Effector memory CD8-positive, alpha-beta T cell (primary cell): ENCODE measurements at regions not wholly inside any gene's neighbourhood (a gene's known extent, or its start where the extent isn't known, plus 50 kb on each side); places are given as distances from the start of the nearest gene placed in this dataset.
"Not testable (repeated sequence)": the region's sequence is repeated elsewhere in the genome, so short reads cannot be mapped to it uniquely, and the experiment has no call there.

Source experiments
- ATAC-seq: fragments of 150-1000 bp; cut with Tn5 transposase; replicated peaks from 2 replicates; pipeline ENCODE4 v1.10.0; 2021; ENCODE audit warnings: mild to moderate bottlenecking, moderate library complexity
- DNase-seq, 3 experiments: peaks; one replicate each; pipeline ENCODE4 v3.0.0; 2021
- H3K27ac Mint-ChIP-seq, 2 donors: one replicate each; pipeline ENCODE4 v1.8.0; 2022; ENCODE audit warnings: mild to moderate bottlenecking in 2 of 2, mixed read lengths in 2 of 2, moderate library complexity in 2 of 2
- H3K27me3 Mint-ChIP-seq, 2 donors: one replicate each; pipeline ENCODE4 v1.8.0; 2022; ENCODE audit warnings: mixed read lengths in 2 of 2
- H3K36me3 Mint-ChIP-seq: one replicate; pipeline ENCODE4 v1.8.0; 2022; ENCODE audit warnings: mild to moderate bottlenecking, moderate library complexity, mixed read lengths; ENCODE audit not compliant: insufficient read depth
- H3K4me1 Mint-ChIP-seq, 2 donors: one replicate each; pipeline ENCODE4 v1.8.0; 2022; ENCODE audit warnings: low read depth in 2 of 2, mixed read lengths in 2 of 2
- H3K4me3 Mint-ChIP-seq, 2 donors: one replicate each; pipeline ENCODE4 v1.8.0; 2022; ENCODE audit warnings: mild to moderate bottlenecking in 2 of 2, mixed read lengths in 2 of 2, moderate library complexity in 2 of 2
- H3K9me3 Mint-ChIP-seq, 2 donors: one replicate each; pipeline ENCODE4 v1.8.0; 2022; ENCODE audit warnings: mixed read lengths in 2 of 2

DNA sequence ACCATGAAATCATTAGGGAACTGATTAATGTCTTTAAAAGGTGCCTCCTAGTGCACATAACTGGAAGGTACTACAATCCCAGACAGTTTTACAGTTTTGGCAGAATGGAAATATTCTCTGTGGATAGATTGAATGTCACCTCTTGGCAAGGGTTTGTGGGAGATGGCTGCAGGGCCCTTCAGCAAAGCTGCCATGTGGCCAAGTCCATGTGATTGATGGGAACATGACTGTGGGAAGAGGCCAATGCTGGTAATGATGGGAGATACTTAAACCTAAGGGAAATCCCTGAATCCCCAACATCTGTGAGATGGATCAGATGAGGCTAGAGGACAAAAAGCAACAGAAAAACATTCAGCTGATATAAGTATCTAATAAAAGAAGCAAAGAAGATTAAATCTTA lies 493.7 kb downstream of the MAGEE1 start:
- no peaks in the 10 kb centered on the region for H3K27me3 Mint-ChIP-seq
- no peak overlapping the region for H3K4me3 Mint-ChIP-seq
- no peak overlapping the region for H3K27ac Mint-ChIP-seq
- H3K36me3 Mint-ChIP-seq, result no peaks in the 10 kb centered on the region
- ATAC-seq, result no peak
- DNase-seq, result no peak
- H3K4me1 Mint-ChIP-seq, result no peaks in the 10 kb centered on the region
- H3K9me3 Mint-ChIP-seq, result no peaks in the 10 kb centered on the region

DNA sequence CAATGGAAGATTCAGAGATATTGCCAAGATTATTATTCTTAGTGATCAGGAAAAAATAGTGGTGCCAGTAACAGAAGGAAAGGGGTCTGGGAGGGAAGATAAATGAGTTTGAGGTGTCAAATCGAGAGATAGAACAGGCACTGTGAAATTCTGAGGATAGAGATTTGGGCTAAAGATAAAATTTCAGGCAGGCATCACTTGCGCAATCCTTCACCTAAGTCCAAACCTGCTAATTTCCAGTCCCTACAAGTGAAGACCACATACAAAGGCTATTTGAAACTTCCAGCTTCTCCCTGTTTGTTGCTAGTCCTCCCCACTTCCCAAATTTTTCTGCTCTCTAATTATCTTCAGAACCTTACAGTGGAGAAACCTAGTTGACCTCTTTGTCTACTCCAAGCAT lies 494.6 kb downstream of the MAGEE1 start:
- no peak for ATAC-seq
- no peaks in the 10 kb centered on the region for H3K4me1 Mint-ChIP-seq
- no peak overlapping the region for H3K4me3 Mint-ChIP-seq
- no peak overlapping the region for H3K27ac Mint-ChIP-seq
- H3K36me3 Mint-ChIP-seq, result no peaks in the 10 kb centered on the region
- no peaks in the 10 kb centered on the region for H3K27me3 Mint-ChIP-seq
- DNase-seq, result no peak
- peaks cover 0 to 3% of the 10 kb centered on the region in 2 donors for H3K9me3 Mint-ChIP-seq

DNA sequence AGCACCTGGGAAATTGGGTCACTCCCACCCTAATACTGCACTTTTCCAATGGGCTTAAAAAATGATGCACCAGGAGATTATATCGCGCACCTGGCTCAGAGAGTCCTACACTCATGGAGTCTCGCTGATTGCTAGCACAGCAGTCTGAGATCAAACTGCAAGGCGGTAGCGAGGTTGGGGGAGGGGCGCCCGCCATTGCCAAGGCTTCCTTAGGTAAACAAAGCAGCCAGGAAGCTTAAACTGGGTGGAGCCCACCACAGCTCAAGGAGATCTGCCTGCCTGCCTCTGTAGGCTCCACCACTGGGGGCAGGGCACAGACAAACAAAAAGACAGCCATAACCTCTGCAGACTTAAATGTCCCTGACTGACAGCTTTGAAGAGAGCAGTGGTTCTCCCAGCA lies 497.1 kb downstream of the MAGEE1 start:
- H3K36me3 Mint-ChIP-seq, H3K27ac Mint-ChIP-seq, ATAC-seq, H3K9me3 Mint-ChIP-seq, H3K27me3 Mint-ChIP-seq, H3K4me3 Mint-ChIP-seq, H3K4me1 Mint-ChIP-seq, DNase-seq: not testable (repeated sequence)

GRCh38 chrX:76931518-76931917 lies 504.0 kb downstream of the MAGEE1 start:
- peaks cover 0 to 8% of the 10 kb centered on the region in 2 donors for H3K9me3 Mint-ChIP-seq
- H3K27me3 Mint-ChIP-seq, result no peaks in the 10 kb centered on the region
- no peak overlapping the region for H3K4me3 Mint-ChIP-seq
- no peak overlapping the region for H3K27ac Mint-ChIP-seq
- no peaks in the 10 kb centered on the region for H3K4me1 Mint-ChIP-seq
- H3K36me3 Mint-ChIP-seq, result no peaks in the 10 kb centered on the region
- DNase-seq (no peak), ATAC-seq (no peak)

DNA sequence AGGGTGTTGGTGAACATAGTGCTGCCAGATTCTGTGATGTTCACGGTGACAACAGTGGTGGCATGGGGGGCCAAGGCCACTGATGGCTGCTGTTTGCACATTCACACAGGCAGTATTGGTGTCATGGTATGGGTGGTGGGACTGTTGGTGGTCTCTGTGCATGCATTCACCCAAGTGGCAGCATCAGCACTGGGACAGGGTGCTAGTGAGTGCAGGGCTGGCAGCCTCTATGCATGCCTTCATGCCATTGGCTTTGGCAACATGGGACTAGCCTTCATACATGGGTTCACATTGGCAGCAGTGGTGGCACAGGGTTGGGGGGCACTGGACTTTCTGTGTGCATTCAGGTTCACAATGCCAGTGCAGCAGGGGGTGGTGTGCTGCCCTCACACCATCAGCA lies 489.7 kb upstream of the FGF16 start:
- no peak overlapping the region for H3K4me3 Mint-ChIP-seq
- no peak for ATAC-seq

GRCh38 chrX:76971393-76972376 lies 475.5 kb upstream of the FGF16 start:
- no peak for ATAC-seq
- no peak overlapping the region for H3K27ac Mint-ChIP-seq

More for the DNA sequence above, 489.7 kb upstream of the FGF16 start:
- H3K9me3 Mint-ChIP-seq, result peaks cover 0 to 8% of the 10 kb centered on the region in 2 donors
- no peak for DNase-seq
- no peak overlapping the region for H3K27ac Mint-ChIP-seq
- no peaks in the 10 kb centered on the region for H3K27me3 Mint-ChIP-seq
- no peaks in the 10 kb centered on the region for H3K4me1 Mint-ChIP-seq
- no peaks in the 10 kb centered on the region for H3K36me3 Mint-ChIP-seq

GRCh38 chrX:76977452-76977851 lies 469.7 kb upstream of the FGF16 start:
- ATAC-seq (no peak), DNase-seq (no peak)
- no peaks in the 10 kb centered on the region for H3K4me1 Mint-ChIP-seq
- no peaks in the 10 kb centered on the region for H3K36me3 Mint-ChIP-seq
- H3K9me3 Mint-ChIP-seq, result peaks cover 3 to 5% of the 10 kb centered on the region in 2 donors
- H3K27ac Mint-ChIP-seq, result no peak overlapping the region
- H3K4me3 Mint-ChIP-seq, result no peak overlapping the region
- no peaks in the 10 kb centered on the region for H3K27me3 Mint-ChIP-seq

More at GRCh38 chrX:76971393-76972376, 475.5 kb upstream of the FGF16 start:
- no peak overlapping the region for H3K4me3 Mint-ChIP-seq
- no peaks in the 10 kb centered on the region for H3K27me3 Mint-ChIP-seq
- H3K4me1 Mint-ChIP-seq, result no peaks in the 10 kb centered on the region
- no peak for DNase-seq
- H3K9me3 Mint-ChIP-seq, result no peaks in the 10 kb centered on the region
- H3K36me3 Mint-ChIP-seq, result no peaks in the 10 kb centered on the region

DNA sequence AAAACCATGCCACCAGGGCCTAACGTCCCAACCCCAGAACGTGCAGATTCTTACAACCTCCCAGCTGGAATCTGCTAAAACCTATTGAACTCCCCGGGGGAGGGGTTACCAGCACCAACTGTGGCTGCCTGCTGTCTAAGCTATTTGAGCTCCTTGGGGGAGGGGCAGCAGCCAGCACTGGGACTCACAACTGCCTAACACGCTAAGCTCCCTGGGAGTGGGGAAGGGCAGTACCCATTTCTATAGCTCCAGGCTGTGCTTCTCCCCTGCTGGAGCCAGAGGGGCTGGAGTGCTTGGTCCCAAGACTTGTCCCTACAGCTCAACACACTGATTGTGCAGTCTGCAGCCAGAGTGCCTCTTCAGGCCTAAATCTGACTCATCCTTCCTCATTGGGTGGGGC lies 459.8 kb upstream of the FGF16 start:
- no peaks in the 10 kb centered on the region for H3K36me3 Mint-ChIP-seq
- H3K9me3 Mint-ChIP-seq, result peaks cover 4 to 24% of the 10 kb centered on the region in 2 donors
- no peak for DNase-seq
- no peak for ATAC-seq
- no peak overlapping the region for H3K4me3 Mint-ChIP-seq
- H3K27ac Mint-ChIP-seq, result no peak overlapping the region
- H3K4me1 Mint-ChIP-seq, result no peaks in the 10 kb centered on the region
- no peaks in the 10 kb centered on the region for H3K27me3 Mint-ChIP-seq

- no peaks in the 10 kb centered on the region for H3K36me3 Mint-ChIP-seq
- DNase-seq, result no peak
- no peaks in the 10 kb centered on the region for H3K4me1 Mint-ChIP-seq
- H3K4me3 Mint-ChIP-seq, result no peak overlapping the region
- ATAC-seq, result no peak
- no peaks in the 10 kb centered on the region for H3K27me3 Mint-ChIP-seq
- H3K27ac Mint-ChIP-seq, result no peak overlapping the region
- H3K9me3 Mint-ChIP-seq, result peaks cover 0 to 2% of the 10 kb centered on the region in 2 donors
Measured at GRCh38 chrX:76996641-76997040, 450.5 kb upstream of the FGF16 start.

DNA sequence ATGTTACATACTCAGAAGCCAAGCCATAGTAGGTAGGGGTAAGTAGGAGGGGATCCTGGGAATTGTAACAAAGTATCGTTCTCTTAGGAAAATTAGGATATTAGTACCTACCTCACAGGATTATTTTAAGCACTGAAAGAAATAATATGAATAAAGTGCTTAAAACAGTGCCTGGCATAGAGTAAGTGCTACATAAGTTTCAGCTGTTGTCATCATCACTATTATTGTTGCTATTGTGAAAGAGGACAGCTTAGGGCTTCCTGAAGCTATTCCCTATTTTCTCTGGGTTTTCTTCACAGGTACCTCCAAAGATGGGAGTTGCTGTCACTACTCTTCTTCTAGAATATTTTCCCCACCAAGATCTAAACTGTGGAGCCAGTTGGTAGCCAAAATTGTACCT lies 443.7 kb upstream of the FGF16 start:
- no peak overlapping the region for H3K27ac Mint-ChIP-seq
- H3K9me3 Mint-ChIP-seq, result no peaks in the 10 kb centered on the region
- DNase-seq (no peak), ATAC-seq (no peak)
- no peak overlapping the region for H3K4me3 Mint-ChIP-seq
- no peaks in the 10 kb centered on the region for H3K36me3 Mint-ChIP-seq
- H3K4me1 Mint-ChIP-seq, result no peaks in the 10 kb centered on the region
- no peaks in the 10 kb centered on the region for H3K27me3 Mint-ChIP-seq

DNA sequence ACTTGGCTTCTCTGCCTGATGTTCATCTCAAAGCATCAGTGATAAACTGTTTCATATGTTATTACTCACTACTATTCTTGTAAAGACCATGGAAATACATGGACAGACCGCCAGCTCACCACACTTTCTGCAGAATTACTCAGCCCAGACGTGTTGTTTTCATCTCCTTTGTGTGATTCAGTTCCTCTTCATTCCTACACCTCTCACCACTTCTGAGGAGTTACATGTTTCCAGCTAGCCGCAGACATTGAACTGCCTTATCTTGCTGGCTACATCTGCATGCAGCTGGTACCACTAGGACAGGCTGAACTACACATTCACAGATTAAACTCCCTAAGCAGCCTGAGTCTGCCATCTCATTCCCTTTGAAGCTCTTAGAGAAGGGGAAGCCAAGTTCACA lies 443.2 kb upstream of the FGF16 start:
- ATAC-seq (no peak), DNase-seq (no peak)
- Mint-ChIP-seq H3K4me1 (no peaks in the 10 kb centered on the region), H3K36me3 (no peaks in the 10 kb centered on the region), H3K27ac (no peak overlapping the region), H3K27me3 (no peaks in the 10 kb centered on the region), H3K9me3 (no peaks in the 10 kb centered on the region), H3K4me3 (no peak overlapping the region)

DNA sequence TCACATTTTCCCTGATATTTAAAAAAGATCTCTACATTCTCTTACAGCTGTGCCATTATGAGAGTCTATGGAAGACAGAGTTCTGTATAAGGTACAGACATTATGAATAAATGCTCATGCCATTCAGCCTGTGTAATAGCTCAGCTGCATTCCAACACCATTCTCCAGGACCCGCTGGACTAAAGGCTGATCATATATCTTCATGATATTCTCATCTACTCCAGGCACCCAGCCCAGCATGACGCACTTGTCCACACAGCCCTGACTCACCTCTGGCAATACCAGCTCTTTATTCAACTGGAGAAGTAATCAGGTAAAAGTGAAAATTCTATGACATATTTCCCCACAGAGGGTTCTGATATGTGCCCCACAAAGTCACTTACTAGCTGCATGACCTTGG lies 437.5 kb upstream of the FGF16 start:
- Mint-ChIP-seq H3K9me3 (no peaks in the 10 kb centered on the region), H3K27ac (no peak overlapping the region), H3K4me1 (no peaks in the 10 kb centered on the region), H3K4me3 (no peak overlapping the region), H3K36me3 (no peaks in the 10 kb centered on the region), H3K27me3 (no peaks in the 10 kb centered on the region)
- ATAC-seq, result no peak
- DNase-seq, result no peak

DNA sequence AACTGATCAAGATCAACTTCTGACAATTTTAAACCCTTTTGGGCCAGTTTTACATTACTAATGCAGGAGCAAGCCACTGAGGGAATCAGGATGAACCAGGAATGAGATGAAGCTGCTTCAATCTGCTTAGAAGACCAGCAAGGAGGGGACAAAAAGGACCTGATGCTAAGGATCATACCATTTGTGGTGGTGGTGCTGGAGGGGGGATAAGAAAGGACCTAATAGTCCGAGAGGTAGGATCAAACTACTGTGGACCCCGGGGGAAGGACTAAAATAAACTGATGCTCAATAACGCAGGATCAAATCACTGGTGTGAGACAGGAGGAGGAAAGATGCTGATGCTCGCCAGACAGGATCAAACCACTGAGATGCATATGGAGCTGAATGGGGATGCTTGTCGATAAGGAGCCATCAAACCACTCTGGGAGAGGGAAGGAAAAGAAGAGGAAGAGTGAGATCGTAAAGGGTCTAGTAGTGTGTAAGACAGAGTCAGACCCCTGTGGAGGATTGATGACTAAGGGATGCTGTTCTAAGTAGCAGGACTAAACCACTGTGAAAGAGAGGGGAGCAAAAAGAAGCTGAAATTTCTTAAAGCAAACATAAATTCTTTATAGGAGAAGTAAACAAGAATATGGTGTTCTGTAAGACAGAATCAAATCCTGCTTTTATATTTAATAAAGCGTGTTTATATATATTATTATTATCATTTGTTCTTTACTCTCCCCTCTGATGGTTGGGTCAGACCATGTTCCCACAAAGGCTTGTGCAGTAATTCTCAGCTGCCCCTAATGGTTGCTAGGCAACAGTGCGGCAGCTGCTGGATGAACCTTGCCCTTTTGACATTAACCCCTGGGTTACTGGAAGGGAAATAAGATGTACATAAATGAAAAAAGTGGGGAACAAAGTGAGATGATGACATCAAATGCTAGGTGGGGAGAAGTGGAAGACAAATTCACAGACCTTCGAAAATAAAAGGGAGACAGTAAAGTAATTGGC lies 432.5 kb upstream of the FGF16 start:
- no peaks in the 10 kb centered on the region for H3K36me3 Mint-ChIP-seq
- no peak overlapping the region for H3K27ac Mint-ChIP-seq
- DNase-seq, result no peak
- ATAC-seq, result no peak
- H3K4me3 Mint-ChIP-seq, result no peak overlapping the region
- peaks cover 0 to 5% of the 10 kb centered on the region in 2 donors for H3K27me3 Mint-ChIP-seq
- no peaks in the 10 kb centered on the region for H3K4me1 Mint-ChIP-seq
- no peaks in the 10 kb centered on the region for H3K9me3 Mint-ChIP-seq
